ENCODE measurements at regions not wholly inside any gene's neighbourhood (a gene's known extent, or its start where the extent isn't known, plus 50 kb on each side); places are given as distances from the start of the nearest gene placed in this dataset.

DNA sequence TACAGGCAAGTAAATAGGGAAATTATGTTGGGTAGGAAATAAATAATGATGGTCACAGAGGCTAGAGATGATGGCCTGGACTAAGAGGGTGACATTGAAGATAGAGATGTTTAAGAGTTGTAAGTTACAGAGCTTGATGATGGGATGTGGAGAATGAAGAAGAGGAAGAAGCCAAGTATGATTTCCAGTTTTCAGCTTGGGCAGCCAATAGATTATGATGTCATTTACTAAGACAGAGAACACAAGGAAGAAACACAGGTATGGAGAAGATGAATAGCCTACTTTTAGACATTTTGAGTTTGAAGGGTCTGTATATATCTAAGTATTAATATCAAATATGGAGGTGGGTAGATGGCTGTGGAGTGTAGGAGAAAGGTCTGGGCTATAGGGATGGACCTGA, 56.0 kb upstream of the PRELP start:
- ATAC-seq (ENCODE audit: low read depth): no peak
- no peaks in the 10 kb centered on the region for H3K36me3 ChIP-seq (replicated peaks in 1 of 2; ENCODE audit: control extremely low read depth in 1 of 2, control insufficient read depth in 1 of 2, extremely low read depth in 1 of 2, insufficient read depth in 2 of 2, low read length in 1 of 2)
- no peak for DNase-seq
- Mint-ChIP-seq H3K9me3 (ENCODE audit: insufficient read depth) (peaks cover 3% of the 10 kb centered on the region), H3K27ac (no peak overlapping the region), H3K27me3 (peaks cover 11% of the 10 kb centered on the region), H3K4me1 (no peaks in the 10 kb centered on the region), H3K4me3 (no peak overlapping the region)
- H3K4me3 ChIP-seq (ENCODE audit: control extremely low read depth in 1 of 5, extremely low read depth in 1 of 5, insufficient read depth in 1 of 5, low read depth in 2 of 5, low read length in 4 of 5): no peak overlapping the region
- no peak overlapping the region for H3K27ac ChIP-seq (ENCODE audit: low read length in 2 of 2)
- ChIA-PET POLR2A (no interaction called here), CTCF (interaction anchor here (0.6 to 1.2 kb wide), 2 partner anchors 79 to 152 kb away, joined by 3 read pairs; no protein-coding TSS in a partner anchor)
- H3K79me2 ChIP-seq (ENCODE audit: control insufficient read depth, insufficient read depth, low read length): no peaks in the 10 kb centered on the region
- H2AFZ ChIP-seq (ENCODE audit: insufficient read depth, low read depth, low read length, poor library complexity, severe bottlenecking): no peak overlapping the region
- H3K9me3 ChIP-seq (ENCODE audit: control extremely low read depth in 1 of 3, control insufficient read depth in 2 of 3, insufficient read depth in 1 of 3, low read length in 2 of 3): no peaks in the 10 kb centered on the region
- peaks cover 0 to 2% (median 0%) of the 10 kb centered on the region in 4 experiments for H3K27me3 ChIP-seq (replicated peaks in 1 of 4; ENCODE audit: control extremely low read depth in 1 of 4, control insufficient read depth in 3 of 4, insufficient read depth in 4 of 4, low read length in 3 of 4)
- intact Hi-C loops (cut with micrococcal nuclease): no loop called here
- no peak overlapping the region for H3K4me2 ChIP-seq (replicated peaks; ENCODE audit: low read depth, low read length, poor library complexity, severe bottlenecking)
- no peak overlapping the region for H3K9ac ChIP-seq (ENCODE audit: low read length)
- no peaks in the 10 kb centered on the region for H3K4me1 ChIP-seq (ENCODE audit: control insufficient read depth in 2 of 2, insufficient read depth in 2 of 2, low read length in 2 of 2)
- H4K20me1 ChIP-seq (ENCODE audit: control insufficient read depth, insufficient read depth, low read length, poor library complexity, severe bottlenecking): no peaks in the 10 kb centered on the region
- TF ChIP-seq, protein P1, sequence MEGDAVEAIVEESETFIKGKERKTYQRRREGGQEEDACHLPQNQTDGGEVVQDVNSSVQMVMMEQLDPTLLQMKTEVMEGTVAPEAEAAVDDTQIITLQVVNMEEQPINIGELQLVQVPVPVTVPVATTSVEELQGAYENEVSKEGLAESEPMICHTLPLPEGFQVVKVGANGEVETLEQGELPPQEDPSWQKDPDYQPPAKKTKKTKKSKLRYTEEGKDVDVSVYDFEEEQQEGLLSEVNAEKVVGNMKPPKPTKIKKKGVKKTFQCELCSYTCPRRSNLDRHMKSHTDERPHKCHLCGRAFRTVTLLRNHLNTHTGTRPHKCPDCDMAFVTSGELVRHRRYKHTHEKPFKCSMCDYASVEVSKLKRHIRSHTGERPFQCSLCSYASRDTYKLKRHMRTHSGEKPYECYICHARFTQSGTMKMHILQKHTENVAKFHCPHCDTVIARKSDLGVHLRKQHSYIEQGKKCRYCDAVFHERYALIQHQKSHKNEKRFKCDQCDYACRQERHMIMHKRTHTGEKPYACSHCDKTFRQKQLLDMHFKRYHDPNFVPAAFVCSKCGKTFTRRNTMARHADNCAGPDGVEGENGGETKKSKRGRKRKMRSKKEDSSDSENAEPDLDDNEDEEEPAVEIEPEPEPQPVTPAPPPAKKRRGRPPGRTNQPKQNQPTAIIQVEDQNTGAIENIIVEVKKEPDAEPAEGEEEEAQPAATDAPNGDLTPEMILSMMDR (IDR thresholded peaks at IDR 0.05): no peak

DNA sequence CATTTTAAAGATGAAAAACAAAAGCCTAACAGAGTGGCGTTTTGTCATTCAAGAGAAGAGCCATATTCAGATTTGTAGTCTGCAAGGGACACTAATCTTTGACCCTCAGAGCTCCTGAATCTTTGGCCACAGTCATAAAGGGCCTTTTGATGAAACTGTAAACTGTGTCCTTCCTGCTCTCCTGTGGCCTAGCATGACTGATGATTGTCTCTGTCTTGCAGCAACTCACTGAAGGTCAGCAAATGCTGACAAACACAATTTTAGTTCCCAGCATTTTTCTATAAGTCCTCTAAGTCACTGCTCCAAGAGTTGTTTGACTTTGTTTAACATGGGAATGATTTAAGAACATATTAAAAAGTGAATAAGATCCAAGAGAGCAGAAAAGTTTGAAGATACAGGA, 55.3 kb upstream of the PRELP start:
- no peak overlapping the region for H3K4me3 ChIP-seq (ENCODE audit: control extremely low read depth in 1 of 5, extremely low read depth in 1 of 5, insufficient read depth in 1 of 5, low read depth in 2 of 5, low read length in 4 of 5)
- Mint-ChIP-seq H3K27me3 (peaks cover 11% of the 10 kb centered on the region), H3K9me3 (ENCODE audit: insufficient read depth) (no peaks in the 10 kb centered on the region), H3K4me3 (no peak overlapping the region), H3K4me1 (no peaks in the 10 kb centered on the region), H3K27ac (no peak overlapping the region)
- no peaks in the 10 kb centered on the region for H3K9me3 ChIP-seq (ENCODE audit: control extremely low read depth in 1 of 3, control insufficient read depth in 2 of 3, insufficient read depth in 1 of 3, low read length in 2 of 3)
- TF ChIP-seq, protein P1 (IDR thresholded peaks at IDR 0.05): no peak
- TF ChIP-seq EZH2 (IDR thresholded peaks at IDR 0.05; ENCODE audit: borderline replicate concordance, insufficient read depth, low read depth, low read length, poor library complexity, severe bottlenecking): no peak
- H3K4me2 ChIP-seq (replicated peaks; ENCODE audit: low read depth, low read length, poor library complexity, severe bottlenecking): no peak overlapping the region
- H3K79me2 ChIP-seq (ENCODE audit: control insufficient read depth, insufficient read depth, low read length): no peaks in the 10 kb centered on the region
- peaks cover 0 to 2% (median 0%) of the 10 kb centered on the region in 4 experiments for H3K27me3 ChIP-seq (replicated peaks in 1 of 4; ENCODE audit: control extremely low read depth in 1 of 4, control insufficient read depth in 3 of 4, insufficient read depth in 4 of 4, low read length in 3 of 4)
- no peak for DNase-seq
- 81% methylated on average over 1 of the region's 1 CpG for WGBS (ENCODE audit: insufficient coverage)
- no peak overlapping the region for H3K9ac ChIP-seq (ENCODE audit: low read length)
- ChIA-PET POLR2A (no interaction called here), CTCF (no interaction called here)
- H3K27ac ChIP-seq (ENCODE audit: low read length in 2 of 2): no peak overlapping the region
- H3K36me3 ChIP-seq (replicated peaks in 1 of 2; ENCODE audit: control extremely low read depth in 1 of 2, control insufficient read depth in 1 of 2, extremely low read depth in 1 of 2, insufficient read depth in 2 of 2, low read length in 1 of 2): no peaks in the 10 kb centered on the region
- H3K4me1 ChIP-seq (ENCODE audit: control insufficient read depth in 2 of 2, insufficient read depth in 2 of 2, low read length in 2 of 2): no peaks in the 10 kb centered on the region
- ATAC-seq (ENCODE audit: low read depth): no peak
- no peaks in the 10 kb centered on the region for H4K20me1 ChIP-seq (ENCODE audit: control insufficient read depth, insufficient read depth, low read length, poor library complexity, severe bottlenecking)
- H2AFZ ChIP-seq (ENCODE audit: insufficient read depth, low read depth, low read length, poor library complexity, severe bottlenecking): no peak overlapping the region
- intact Hi-C loops (cut with micrococcal nuclease): no loop called here

Measured in B cell (primary cell).